ENCODE measurements at regions not wholly inside any gene's neighbourhood (a gene's known extent, or its start where the extent isn't known, plus 50 kb on each side); places are given as distances from the start of the nearest gene placed in this dataset.
A peak's percentile ranks its signal among the peaks of the same experiment; 100 is the strongest.

DNA sequence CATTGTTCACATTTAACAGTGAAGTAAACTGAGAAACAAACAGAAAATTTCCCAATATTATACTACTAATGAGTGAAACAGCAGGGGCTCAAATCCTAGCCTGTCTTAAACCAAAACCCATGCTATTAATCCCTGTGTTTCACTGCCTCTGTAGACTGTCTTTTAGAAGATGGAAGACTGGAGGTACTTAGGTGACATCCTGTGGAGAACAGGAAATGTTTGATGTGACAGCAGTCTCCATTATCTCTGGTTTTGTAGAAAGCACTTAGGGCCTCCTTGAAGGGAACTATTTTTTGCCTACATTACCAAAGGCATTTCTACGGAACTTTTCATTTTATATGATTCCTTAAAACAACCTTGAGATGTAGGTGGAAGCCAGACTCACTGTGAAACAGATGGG, 288.1 kb upstream of the SORL1-AS1 start:
- no peak for TF ChIP-seq CTCF (IDR thresholded peaks at IDR 0.05; ENCODE audit: low read length, missing control alignments)
- no peak for DNase-seq (ENCODE audit: low read depth)
- no peak overlapping the region for H3K4me3 ChIP-seq (replicated peaks; ENCODE audit: low read depth, low read length)

GRCh38 chr11:121733858-121734257, 281.1 kb upstream of the SORL1-AS1 start:
- no peak for DNase-seq (ENCODE audit: low read depth)
- TF ChIP-seq CTCF (IDR thresholded peaks at IDR 0.05; ENCODE audit: low read length, missing control alignments) = no peak
- no peak overlapping the region for H3K4me3 ChIP-seq (replicated peaks; ENCODE audit: low read depth, low read length)

DNA sequence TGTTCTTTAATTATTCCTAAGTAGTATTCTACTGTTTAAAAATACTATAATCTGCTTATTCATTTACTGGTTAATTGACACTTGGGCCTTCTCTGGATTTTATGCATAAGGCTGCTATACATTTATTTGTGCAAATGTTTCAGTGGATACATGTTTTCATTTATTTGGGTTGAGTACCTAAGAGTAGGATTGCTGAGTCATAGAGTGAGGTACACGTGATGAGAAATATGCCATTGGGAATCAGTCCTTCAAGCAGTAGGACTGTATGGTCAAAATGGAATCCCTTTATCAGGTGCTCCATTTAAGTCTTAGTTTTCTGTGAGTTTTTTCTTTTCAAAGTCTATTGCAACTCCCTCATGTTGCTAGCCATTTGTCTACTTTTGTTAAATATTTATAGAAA, 275.2 kb upstream of the SORL1-AS1 start:
- no peak for DNase-seq (ENCODE audit: low read depth)
- no peak for TF ChIP-seq CTCF (IDR thresholded peaks at IDR 0.05; ENCODE audit: low read length, missing control alignments)
- no peak overlapping the region for H3K4me3 ChIP-seq (replicated peaks; ENCODE audit: low read depth, low read length)

DNA sequence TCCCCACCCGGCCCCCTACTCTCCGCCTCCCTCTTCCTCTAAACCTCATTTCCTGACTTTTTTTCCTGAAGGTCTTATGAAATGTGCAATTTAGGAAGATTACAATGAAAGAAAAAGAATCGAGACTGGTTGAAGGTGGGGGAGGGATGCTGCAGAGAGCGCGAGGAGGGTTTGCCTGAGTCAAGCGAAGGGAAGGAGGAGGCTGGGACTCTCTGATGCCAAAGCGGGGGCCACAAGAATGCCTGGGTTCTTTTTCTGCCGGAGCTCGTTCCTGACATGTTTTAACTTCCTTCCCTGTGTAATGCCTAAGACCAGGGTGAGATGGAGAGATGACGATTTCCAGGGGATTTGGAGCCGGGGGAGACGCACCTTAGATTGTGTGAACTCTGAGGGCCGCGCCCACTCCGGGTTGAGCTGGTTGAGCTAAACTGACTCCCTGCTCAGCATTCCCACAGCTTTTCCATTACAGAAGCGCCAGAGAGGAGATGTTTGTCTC, 270.5 kb upstream of the SORL1-AS1 start:
- DNase-seq (ENCODE audit: low read depth) = peak; percentile 74
- H3K4me3 ChIP-seq (replicated peaks; ENCODE audit: low read depth, low read length) = peak overlapping the region; percentile 56
- TF ChIP-seq CTCF (IDR thresholded peaks at IDR 0.05; ENCODE audit: low read length, missing control alignments) = no peak

DNA sequence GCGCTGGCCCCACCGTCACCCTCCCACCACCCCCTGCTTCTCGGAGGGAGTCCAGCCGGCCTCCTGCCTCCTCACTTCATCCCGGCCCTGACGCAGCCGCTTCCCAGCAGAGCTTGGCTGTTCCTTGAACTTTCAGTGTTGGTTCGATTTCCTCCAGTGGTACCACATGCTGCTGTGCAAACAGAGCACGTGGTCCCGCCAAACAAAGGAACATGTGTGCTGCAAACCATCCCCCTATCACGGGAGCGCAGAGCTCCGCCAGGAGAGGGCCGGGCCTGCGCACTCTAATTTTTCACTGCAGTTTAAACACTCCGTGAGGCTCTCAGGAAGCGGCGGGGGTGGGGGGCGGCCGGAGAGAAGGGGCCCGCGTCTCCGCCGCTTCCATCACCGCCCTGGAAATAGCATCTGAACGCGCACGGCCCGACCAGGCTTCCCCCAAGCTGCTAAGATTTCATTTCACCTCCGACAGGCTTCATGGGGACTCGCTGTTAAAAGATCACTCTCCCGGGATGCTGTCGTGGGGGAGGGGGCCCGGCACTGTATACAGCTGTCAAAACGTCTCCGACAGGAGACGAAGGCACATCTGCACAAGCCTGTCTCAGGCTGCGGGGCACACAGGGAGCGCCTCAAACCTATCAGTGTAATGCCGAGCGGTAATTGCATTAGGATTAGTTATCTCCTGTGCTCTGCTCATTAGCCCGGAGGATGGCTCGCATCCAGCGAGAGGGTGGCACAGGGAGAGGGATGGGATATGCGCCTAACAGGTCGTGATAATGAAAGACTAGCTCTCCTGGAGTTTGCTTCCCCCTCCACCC, 269.9 kb upstream of the SORL1-AS1 start:
- peak overlapping the region; percentile 56 for H3K4me3 ChIP-seq (replicated peaks; ENCODE audit: low read depth, low read length)
- no peak for TF ChIP-seq CTCF (IDR thresholded peaks at IDR 0.05; ENCODE audit: low read length, missing control alignments)
- DNase-seq (ENCODE audit: low read depth) = peak; percentile 97

- DNase-seq (ENCODE audit: low read depth) = no peak
- H3K4me3 ChIP-seq (replicated peaks; ENCODE audit: low read depth, low read length) = peak overlapping the region; percentile 56
- no peak for TF ChIP-seq CTCF (IDR thresholded peaks at IDR 0.05; ENCODE audit: low read length, missing control alignments)
Observed at GRCh38 chr11:121721961-121722360, 269.2 kb upstream of the SORL1-AS1 start.

- TF ChIP-seq CTCF (IDR thresholded peaks at IDR 0.05; ENCODE audit: low read length, missing control alignments) = no peak
Observed at GRCh38 chr11:121721448-121721847, 268.7 kb upstream of the SORL1-AS1 start.

More at GRCh38 chr11:121721448-121721847, 268.7 kb upstream of the SORL1-AS1 start:
- DNase-seq (ENCODE audit: low read depth) = no peak
- no peak overlapping the region for H3K4me3 ChIP-seq (replicated peaks; ENCODE audit: low read depth, low read length)
